Neuronal stem cell (in vitro differentiated cells): ENCODE measurements at regions not wholly inside any gene's neighbourhood (a gene's known extent, or its start where the extent isn't known, plus 50 kb on each side); places are given as distances from the start of the nearest gene placed in this dataset.

Source experiments
- DNase-seq: peaks from one replicate; pipeline ENCODE4 v3.0.0-alpha.2; 2013; ENCODE audit warnings: low spot score
- H2AFZ ChIP-seq: one replicate; pipeline ENCODE4 v1.6.1; 2013; ENCODE audit warnings: mild to moderate bottlenecking, low read length, inconsistent platforms
- H2AK5ac ChIP-seq: 2 replicates; pipeline ENCODE4 v1.6.1; 2013; ENCODE audit warnings: low read depth, mild to moderate bottlenecking, inconsistent platforms, low read length, moderate library complexity, mixed read lengths
- H2BK120ac ChIP-seq: 2 replicates; pipeline ENCODE4 v1.6.1; 2013; ENCODE audit warnings: low read depth, mild to moderate bottlenecking, inconsistent platforms, low read length, moderate library complexity, mixed read lengths
- H2BK12ac ChIP-seq: one replicate; pipeline ENCODE4 v1.6.1; 2013; ENCODE audit warnings: low read length, inconsistent platforms
- H2BK15ac ChIP-seq: 2 replicates; pipeline ENCODE4 v1.6.1; 2013; ENCODE audit warnings: mild to moderate bottlenecking, low read length, inconsistent platforms, mixed read lengths
- H2BK5ac ChIP-seq: one replicate; pipeline ENCODE4 v1.6.1; 2013; ENCODE audit warnings: inconsistent platforms, mild to moderate bottlenecking, low read length, moderate library complexity
- H3K14ac ChIP-seq: one replicate; pipeline ENCODE4 v1.6.1; 2013; ENCODE audit warnings: low read length, inconsistent platforms
- H3K18ac ChIP-seq: 2 replicates; pipeline ENCODE4 v1.6.1; 2013; ENCODE audit warnings: low read length, inconsistent platforms
- H3K23ac ChIP-seq: 2 replicates; pipeline ENCODE4 v1.6.1; 2013; ENCODE audit warnings: low read depth, mild to moderate bottlenecking, mixed read lengths, low read length, inconsistent platforms; ENCODE audit not compliant: poor library complexity
- H3K27ac ChIP-seq: replicated peaks from 3 replicates; pipeline ENCODE4 v1.5.1; 2013; ENCODE audit warnings: low read length, inconsistent platforms
- H3K27me3 ChIP-seq, 3 experiments: 2 replicates each; pipeline ENCODE4 v1.6.1; 2013; ENCODE audit warnings: low read length in 3 of 3, mild to moderate bottlenecking in 2 of 3, inconsistent platforms in 1 of 3, low read depth in 1 of 3, mixed read lengths in 1 of 3, moderate library complexity in 1 of 3; ENCODE audit not compliant: control insufficient read depth in 3 of 3, insufficient read depth in 3 of 3
- H3K36me3 ChIP-seq, 2 donors: replicated peaks in 1 of 2; 2 replicates each; pipeline ENCODE4 v1.6.1; 2013; ENCODE audit warnings: low read length in 2 of 2; ENCODE audit not compliant: control insufficient read depth in 2 of 2, insufficient read depth in 2 of 2
- H3K4ac ChIP-seq: 2 replicates; pipeline ENCODE4 v1.6.1; 2013; ENCODE audit warnings: inconsistent platforms, mild to moderate bottlenecking, low read length, moderate library complexity
- H3K4me1 ChIP-seq, 2 donors: 1 replicate in 1 of 2; 2 replicates in 1 of 2; pipeline ENCODE4 v1.6.1; 2013; ENCODE audit warnings: low read length in 2 of 2, low read depth in 1 of 2; ENCODE audit not compliant: control insufficient read depth in 2 of 2, insufficient read depth in 1 of 2
- H3K4me2 ChIP-seq: one replicate; pipeline ENCODE4 v1.6.1; 2013; ENCODE audit warnings: mild to moderate bottlenecking, low read length, inconsistent platforms; ENCODE audit not compliant: insufficient read depth, poor library complexity, severe bottlenecking
- H3K4me3 ChIP-seq, 2 donors: 2 replicates each; pipeline ENCODE4 v1.5.1; 2013; ENCODE audit warnings: low read length in 2 of 2, mild to moderate bottlenecking in 2 of 2, inconsistent platforms in 1 of 2, moderate library complexity in 1 of 2
- H3K79me1 ChIP-seq: one replicate; pipeline ENCODE4 v1.6.1; 2013; ENCODE audit warnings: low read depth, mild to moderate bottlenecking, inconsistent platforms, low read length, moderate library complexity
- H3K9ac ChIP-seq: one replicate; pipeline ENCODE4 v1.6.1; 2013; ENCODE audit warnings: mild to moderate bottlenecking, low read depth, low read length, inconsistent platforms; ENCODE audit not compliant: poor library complexity
- H3K9me3 ChIP-seq, 2 donors: replicated peaks in 1 of 2; 2 replicates each; pipeline versions ENCODE3 to v1.6.1; 2013; ENCODE audit warnings: low read length in 2 of 2, mild to moderate bottlenecking in 2 of 2, inconsistent platforms in 1 of 2, low read depth in 1 of 2, mixed read lengths in 1 of 2, moderate library complexity in 1 of 2; ENCODE audit not compliant: control insufficient read depth in 2 of 2, insufficient read depth in 1 of 2
- H4K8ac ChIP-seq: one replicate; pipeline ENCODE4 v1.6.1; 2013; ENCODE audit warnings: low read depth, mild to moderate bottlenecking, inconsistent platforms, low read length, moderate library complexity
- H4K91ac ChIP-seq: one replicate; pipeline ENCODE4 v1.6.1; 2013; ENCODE audit warnings: low read length, low read depth, mild to moderate bottlenecking, inconsistent platforms; ENCODE audit not compliant: poor library complexity
- WGBS, 2 donors: extraction: QIAGEN DNeasy Blood & Tissue Kit; methylation state at CpG; one replicate each; pipeline ENCODE4 v1.1.7; 2013; ENCODE audit warnings: missing lambda C conversion rate in 2 of 2, mixed read lengths in 1 of 2; ENCODE audit not compliant: insufficient read length in 2 of 2, insufficient replicate concordance in 1 of 2; ENCODE audit errors: extremely low coverage in 2 of 2; 5-methylcytosine and 5-hydroxymethylcytosine counted together

GRCh38 chr2:65541773-65542172, 109.4 kb upstream of the SPRED2 start:
- Histone ChIP-seq H3K9ac (no peak overlapping the region), H2AK5ac (no peak overlapping the region), H3K27ac (no peak overlapping the region), H3K4me1 (peaks cover 0 to 4% of the 10 kb centered on the region in 2 donors), H2BK120ac (no peak overlapping the region), H4K8ac (no peak overlapping the region), H3K4me3 (no peak overlapping the region), H3K14ac (no peak overlapping the region), H3K27me3 (no peaks in the 10 kb centered on the region), H2AFZ (no peak overlapping the region), H3K18ac (no peak overlapping the region), H2BK15ac (no peak overlapping the region), H2BK5ac (no peak overlapping the region), H3K4ac (no peak overlapping the region), H3K36me3 (no peaks in the 10 kb centered on the region), H3K9me3 (no peaks in the 10 kb centered on the region), H4K91ac (no peak overlapping the region), H2BK12ac (no peak overlapping the region), H3K4me2 (no peak overlapping the region), H3K79me1 (no peaks in the 10 kb centered on the region), H3K23ac (no peak overlapping the region)
- no peak for DNase-seq
- no CpG with 5 or more reads among the region's 6 CpGs for WGBS, 2 donors

- H3K27ac ChIP-seq: no peak overlapping the region
- H3K79me1 ChIP-seq: no peaks in the 10 kb centered on the region
- no peaks in the 10 kb centered on the region for H3K27me3 ChIP-seq
- H3K18ac ChIP-seq: peak overlapping the region; percentile 48
- H2BK12ac ChIP-seq: no peak overlapping the region
- no peaks in the 10 kb centered on the region for H3K9me3 ChIP-seq
- H3K4me2 ChIP-seq: no peak overlapping the region
- no peak overlapping the region for H2AFZ ChIP-seq
- no peak overlapping the region for H3K14ac ChIP-seq
- no peak for DNase-seq
- H2BK5ac ChIP-seq: peak overlapping the region; percentile 85
- no peak overlapping the region for H4K91ac ChIP-seq
- no peak overlapping the region for H4K8ac ChIP-seq
- no peak overlapping the region for H3K9ac ChIP-seq
- peak overlapping the region; percentile 87 for H3K23ac ChIP-seq
- no CpG with 5 or more reads among the region's 4 CpGs for WGBS, 2 donors
- no peak overlapping the region for H2BK15ac ChIP-seq
- H2BK120ac ChIP-seq: no peak overlapping the region
- H3K4me1 ChIP-seq: peaks cover 0 to 4% of the 10 kb centered on the region in 2 donors
- H2AK5ac ChIP-seq: peak overlapping the region; percentile 33
- H3K4ac ChIP-seq: no peak overlapping the region
- no peaks in the 10 kb centered on the region for H3K36me3 ChIP-seq
- H3K4me3 ChIP-seq: no peak overlapping the region
Measured at GRCh38 chr2:65539633-65540032, 107.2 kb upstream of the SPRED2 start.

- H3K14ac ChIP-seq: no peak overlapping the region
- no peak overlapping the region for H3K4me3 ChIP-seq
- no peaks in the 10 kb centered on the region for H3K36me3 ChIP-seq
- H4K8ac ChIP-seq: no peak overlapping the region
- H3K4me1 ChIP-seq: peaks cover 0 to 4% of the 10 kb centered on the region in 2 donors
- 100% methylated on average over 1 of the region's 7 CpGs; no CpG with 5 or more reads in 1 of the 2 donors for WGBS, 2 donors
- no peaks in the 10 kb centered on the region for H3K79me1 ChIP-seq
- H2BK120ac ChIP-seq: no peak overlapping the region
- H3K4me2 ChIP-seq: no peak overlapping the region
- H3K9ac ChIP-seq: no peak overlapping the region
- no peak overlapping the region for H2AK5ac ChIP-seq
- no peak overlapping the region for H2BK15ac ChIP-seq
- peak overlapping the region; percentile 40 for H2AFZ ChIP-seq
- H3K4ac ChIP-seq: no peak overlapping the region
- no peak overlapping the region for H2BK5ac ChIP-seq
- H3K9me3 ChIP-seq: no peaks in the 10 kb centered on the region
- no peak overlapping the region for H3K18ac ChIP-seq
- no peaks in the 10 kb centered on the region for H3K27me3 ChIP-seq
- no peak overlapping the region for H3K23ac ChIP-seq
- H2BK12ac ChIP-seq: no peak overlapping the region
- DNase-seq: no peak
- H4K91ac ChIP-seq: no peak overlapping the region
- H3K27ac ChIP-seq: no peak overlapping the region
Measured at GRCh38 chr2:65537651-65538385, 105.4 kb upstream of the SPRED2 start.

- H3K27me3 ChIP-seq: peaks cover 0 to 5% (median 0%) of the 10 kb centered on the region in 3 experiments
- H3K23ac ChIP-seq: no peak overlapping the region
- WGBS, 2 donors: no CpG with 5 or more reads among the region's 4 CpGs
- no peak overlapping the region for H2BK5ac ChIP-seq
- H2BK120ac ChIP-seq: no peak overlapping the region
- no peak overlapping the region for H2AFZ ChIP-seq
- no peaks in the 10 kb centered on the region for H3K79me1 ChIP-seq
- no peak for DNase-seq
- no peak overlapping the region for H3K9ac ChIP-seq
- H3K4ac ChIP-seq: no peak overlapping the region
- no peak overlapping the region for H3K4me2 ChIP-seq
- no peak overlapping the region for H2BK12ac ChIP-seq
- no peak overlapping the region for H2AK5ac ChIP-seq
- H4K8ac ChIP-seq: no peak overlapping the region
- no peak overlapping the region for H4K91ac ChIP-seq
- H3K27ac ChIP-seq: no peak overlapping the region
- H3K4me3 ChIP-seq: no peak overlapping the region
- H3K18ac ChIP-seq: no peak overlapping the region
- H2BK15ac ChIP-seq: no peak overlapping the region
- H3K14ac ChIP-seq: no peak overlapping the region
- H3K9me3 ChIP-seq: no peaks in the 10 kb centered on the region
- no peaks in the 10 kb centered on the region for H3K36me3 ChIP-seq
- peaks cover 0 to 4% of the 10 kb centered on the region in 2 donors for H3K4me1 ChIP-seq
Measured at GRCh38 chr2:65536596-65536995, 104.2 kb upstream of the SPRED2 start.
